CD8-positive, alpha-beta memory T cell (primary cell): ENCODE measurements at regions not wholly inside any gene's neighbourhood (a gene's known extent, or its start where the extent isn't known, plus 50 kb on each side); places are given as distances from the start of the nearest gene placed in this dataset.

Experiments used
- CTCF ChIA-PET: fragments of 350-600 bp; sonication (Branson Sonifier 250); formaldehyde crosslinking; loops from one replicate; lab custom pipeline; 2021; ENCODE audit warnings: antibody characterized with exemption; lab: Charles Lee
- POLR2A ChIA-PET: fragments of 350-600 bp; sonication (Branson Sonifier 250); formaldehyde crosslinking; loops from one replicate; lab custom pipeline; 2021; ENCODE audit warnings: antibody characterized with exemption; lab: Charles Lee
- DNase-seq, 5 donors: peaks; one replicate each; pipeline versions ENCODE4 v3.0.0 to v3.0.0-alpha.2; 2020 to 2022; ENCODE audit warnings: mixed read lengths in 1 of 5
- H3K27ac ChIP-seq: one replicate; pipeline ENCODE4 v1.7.0; 2013; ENCODE audit warnings: low read depth, mild to moderate bottlenecking, low read length, moderate library complexity
- H3K27me3 ChIP-seq: 2 replicates; pipeline ENCODE4 v1.7.0; 2013; ENCODE audit warnings: low read length, mild to moderate bottlenecking; ENCODE audit not compliant: insufficient read depth, poor library complexity, severe bottlenecking
- H3K36me3 ChIP-seq: 2 replicates; pipeline ENCODE4 v1.7.0; 2013; ENCODE audit warnings: mild to moderate bottlenecking, low read length, moderate library complexity; ENCODE audit not compliant: insufficient read depth
- H3K4me1 ChIP-seq: 2 replicates; pipeline ENCODE4 v1.7.0; 2013; ENCODE audit warnings: mild to moderate bottlenecking, low read length, moderate library complexity; ENCODE audit not compliant: insufficient read depth
- H3K4me3 ChIP-seq: 2 replicates; pipeline ENCODE4 v1.7.0; 2013; ENCODE audit warnings: mild to moderate bottlenecking, low read length
- H3K9me3 ChIP-seq: 2 replicates; pipeline ENCODE4 v1.7.0; 2013; ENCODE audit warnings: mild to moderate bottlenecking, low read length
- H3K27ac Mint-ChIP-seq, 8 donors: one replicate each; pipeline ENCODE4 v1.8.0; 2020 to 2021; ENCODE audit warnings: mixed read lengths in 8 of 8, mild to moderate bottlenecking in 6 of 8, inconsistent platforms in 3 of 8, moderate library complexity in 3 of 8
- H3K27me3 Mint-ChIP-seq, 2 donors: one replicate each; pipeline ENCODE4 v1.8.0; 2020 to 2021; ENCODE audit warnings: mixed read lengths in 2 of 2, mild to moderate bottlenecking in 1 of 2, moderate library complexity in 1 of 2
- H3K36me3 Mint-ChIP-seq, 3 donors: one replicate each; pipeline ENCODE4 v1.8.0; 2020 to 2021; ENCODE audit warnings: mixed read lengths in 3 of 3, inconsistent platforms in 1 of 3, mild to moderate bottlenecking in 1 of 3
- H3K4me1 Mint-ChIP-seq, 3 donors: one replicate each; pipeline ENCODE4 v1.8.0; 2020 to 2021; ENCODE audit warnings: mixed read lengths in 3 of 3, inconsistent platforms in 1 of 3, mild to moderate bottlenecking in 1 of 3
- H3K4me3 Mint-ChIP-seq, 7 donors: one replicate each; pipeline ENCODE4 v1.8.0; 2020 to 2021; ENCODE audit warnings: mixed read lengths in 7 of 7, mild to moderate bottlenecking in 6 of 7, moderate library complexity in 4 of 7, inconsistent platforms in 2 of 7
- H3K9me3 Mint-ChIP-seq, 5 donors: one replicate each; pipeline ENCODE4 v1.8.0; 2020 to 2022; ENCODE audit warnings: mixed read lengths in 5 of 5, mild to moderate bottlenecking in 3 of 5, moderate library complexity in 2 of 5, inconsistent platforms in 1 of 5

DNA sequence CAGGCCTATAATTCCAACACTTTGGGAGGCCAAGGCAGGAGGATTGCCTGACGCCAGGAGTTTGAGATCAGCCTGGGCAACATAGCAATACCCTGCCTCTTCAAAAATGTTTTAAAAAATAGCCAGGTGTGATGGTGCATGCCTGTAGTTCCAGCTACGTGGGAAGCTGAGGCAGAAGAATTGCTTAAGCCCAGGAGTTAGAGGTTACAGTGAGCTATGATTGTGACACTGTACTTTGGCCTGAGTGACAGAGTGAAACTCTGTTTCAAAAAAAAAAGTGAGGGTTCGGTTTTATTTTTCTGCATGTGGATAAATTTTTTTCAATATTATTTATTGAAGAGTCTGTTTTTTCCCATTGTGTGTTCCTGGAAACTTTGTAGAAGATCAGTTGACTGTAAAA lies 208.1 kb downstream of the SLC4A3 start:
- H3K27ac ChIP-seq, result no peak overlapping the region
- no peaks in the 10 kb centered on the region for H3K9me3 ChIP-seq
- H3K4me1 ChIP-seq, result no peaks in the 10 kb centered on the region
- DNase-seq, result no peak
- H3K9me3 Mint-ChIP-seq, result peaks cover 0 to 7% (median 0%) of the 10 kb centered on the region in 5 donors
- ChIA-PET POLR2A (no interaction called here), CTCF (no interaction called here)
- H3K36me3 Mint-ChIP-seq, result no peaks in the 10 kb centered on the region
- no peaks in the 10 kb centered on the region for H3K27me3 ChIP-seq
- no peak overlapping the region for H3K27ac Mint-ChIP-seq
- no peaks in the 10 kb centered on the region for H3K36me3 ChIP-seq
- H3K27me3 Mint-ChIP-seq, result peaks cover 5 to 7% of the 10 kb centered on the region in 2 donors
- H3K4me3 ChIP-seq, result no peak overlapping the region
- no peak overlapping the region for H3K4me3 Mint-ChIP-seq
- H3K4me1 Mint-ChIP-seq, result no peaks in the 10 kb centered on the region

DNA sequence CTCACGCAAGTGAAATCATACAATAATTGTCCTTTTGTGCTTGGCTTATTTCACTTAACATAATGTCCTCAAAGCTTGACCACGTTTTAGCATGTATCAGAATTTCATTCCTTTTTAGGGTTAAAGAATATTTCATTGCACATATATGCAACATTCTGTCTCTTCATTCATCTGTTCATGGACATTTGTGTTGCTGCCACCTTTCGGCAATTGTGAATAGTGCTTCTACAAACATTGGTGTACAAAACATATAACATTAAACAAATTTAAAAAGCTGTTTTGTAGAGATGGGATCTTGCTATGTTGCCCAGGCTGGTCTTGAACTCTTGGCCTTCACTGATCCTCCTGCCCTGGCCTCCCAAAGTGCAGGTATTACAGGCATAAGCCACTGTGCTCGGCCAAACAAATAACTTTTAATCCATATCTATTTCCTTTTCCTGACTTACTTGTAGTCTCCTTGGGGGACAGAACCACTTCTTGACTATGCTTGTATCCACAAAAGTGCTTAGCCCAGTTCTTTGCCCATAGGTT lies 209.3 kb downstream of the SLC4A3 start:
- Mint-ChIP-seq H3K27me3 (peaks cover 5% of the 10 kb centered on the region in 2 donors), H3K36me3 (no peaks in the 10 kb centered on the region), H3K4me1 (no peaks in the 10 kb centered on the region), H3K27ac (no peak overlapping the region), H3K4me3 (no peak overlapping the region), H3K9me3 (peaks cover 0 to 6% (median 0%) of the 10 kb centered on the region in 5 donors)
- H3K9me3 ChIP-seq, result no peaks in the 10 kb centered on the region
- H3K27ac ChIP-seq, result no peak overlapping the region
- no peak for DNase-seq
- ChIA-PET POLR2A (no interaction called here), CTCF (no interaction called here)
- H3K4me3 ChIP-seq, result no peak overlapping the region
- H3K27me3 ChIP-seq, result no peaks in the 10 kb centered on the region
- no peaks in the 10 kb centered on the region for H3K36me3 ChIP-seq
- no peaks in the 10 kb centered on the region for H3K4me1 ChIP-seq

DNA sequence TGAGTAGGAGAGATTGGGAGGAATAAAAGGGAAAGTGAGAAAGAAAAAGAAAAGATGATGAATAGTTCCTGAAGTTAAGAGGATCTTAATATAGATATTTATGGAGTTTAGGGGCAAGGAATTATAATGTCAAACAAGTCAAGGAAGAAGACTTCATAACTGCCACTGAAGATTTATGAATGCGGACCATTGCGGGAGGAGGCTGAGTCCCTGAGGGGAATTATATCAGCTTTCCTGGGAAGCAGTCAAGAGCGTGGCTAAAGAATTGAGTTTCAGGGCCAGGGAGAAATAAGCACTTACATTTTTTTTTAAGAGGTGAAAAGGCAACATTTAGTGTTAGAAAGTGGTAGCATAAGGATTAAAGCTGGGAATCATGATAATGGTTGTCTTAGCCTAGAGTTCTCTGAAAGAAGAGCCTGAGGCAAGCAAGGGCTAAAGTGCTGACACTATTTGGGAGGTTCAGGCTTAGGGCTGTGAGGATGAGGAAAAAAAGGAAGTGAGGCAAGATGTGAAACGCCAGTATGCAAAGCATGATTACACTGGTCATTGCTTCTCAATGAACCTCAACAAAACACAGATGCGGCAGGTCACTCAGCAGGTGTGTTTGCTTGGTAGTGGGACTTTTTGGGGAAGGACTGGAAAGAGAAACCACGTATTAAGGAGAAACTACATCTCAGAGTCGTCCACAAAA lies 217.1 kb downstream of the SLC4A3 start:
- ChIA-PET CTCF (no interaction called here), POLR2A (no interaction called here)
- Mint-ChIP-seq H3K27ac (no peak overlapping the region), H3K9me3 (no peaks in the 10 kb centered on the region), H3K4me1 (no peaks in the 10 kb centered on the region), H3K36me3 (no peaks in the 10 kb centered on the region), H3K4me3 (no peak overlapping the region), H3K27me3 (peaks cover 3% of the 10 kb centered on the region in 2 donors)
- Histone ChIP-seq H3K9me3 (no peaks in the 10 kb centered on the region), H3K4me3 (no peak overlapping the region), H3K4me1 (no peaks in the 10 kb centered on the region), H3K27me3 (no peaks in the 10 kb centered on the region), H3K36me3 (no peaks in the 10 kb centered on the region), H3K27ac (no peak overlapping the region)
- no peak for DNase-seq

DNA sequence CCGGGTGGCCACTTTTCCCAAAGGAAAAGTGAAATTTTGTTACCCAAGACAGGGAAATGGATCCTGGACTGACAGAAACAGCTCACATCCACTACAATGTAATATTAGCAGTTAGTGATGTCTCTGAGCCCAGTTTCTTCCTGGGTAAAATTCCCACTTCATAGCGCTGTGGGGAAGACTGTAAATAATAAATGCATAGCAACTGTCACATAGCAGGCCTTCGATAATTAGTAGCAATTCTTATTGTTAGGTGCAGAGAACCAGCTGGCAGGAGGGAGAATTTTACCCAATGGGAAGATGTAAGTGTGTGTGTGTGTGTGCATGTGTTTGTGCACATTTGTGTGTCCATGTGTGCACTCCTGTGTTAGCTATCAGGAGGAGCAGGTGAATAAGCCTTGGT lies 221.5 kb downstream of the SLC4A3 start:
- no peaks in the 10 kb centered on the region for H3K4me1 ChIP-seq
- Mint-ChIP-seq H3K4me3 (no peak overlapping the region), H3K9me3 (peaks cover 0 to 2% (median 0%) of the 10 kb centered on the region in 5 donors), H3K27ac (no peak overlapping the region), H3K36me3 (no peaks in the 10 kb centered on the region), H3K4me1 (no peaks in the 10 kb centered on the region), H3K27me3 (peaks cover 6 to 7% of the 10 kb centered on the region in 2 donors)
- POLR2A ChIA-PET, result no interaction called here
- CTCF ChIA-PET, result no interaction called here
- no peak overlapping the region for H3K4me3 ChIP-seq
- H3K9me3 ChIP-seq, result no peaks in the 10 kb centered on the region
- H3K36me3 ChIP-seq, result no peaks in the 10 kb centered on the region
- H3K27ac ChIP-seq, result no peak overlapping the region
- DNase-seq, result no peak
- H3K27me3 ChIP-seq, result no peaks in the 10 kb centered on the region

DNA sequence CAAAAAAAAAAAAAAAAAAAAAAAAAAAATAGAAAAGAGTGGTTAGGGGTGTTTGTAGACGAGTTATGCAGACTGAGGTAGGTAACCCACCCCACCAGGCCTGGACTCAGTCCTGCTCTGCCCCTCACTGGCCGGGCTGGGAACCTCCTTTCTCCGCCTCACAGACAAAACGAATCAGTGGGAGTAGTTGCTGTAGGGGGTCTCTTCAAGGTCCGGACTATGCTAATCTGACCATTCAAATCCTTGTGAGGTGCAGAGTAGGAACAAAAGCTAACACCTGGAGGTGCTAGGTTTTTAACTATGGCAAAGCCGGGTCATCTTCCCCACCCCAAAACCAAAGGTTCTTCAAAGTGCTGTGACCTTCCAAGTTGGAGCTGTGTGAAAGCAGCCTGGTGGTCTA lies 223.7 kb downstream of the SLC4A3 start:
- Mint-ChIP-seq H3K4me3 (no peak overlapping the region), H3K36me3 (no peaks in the 10 kb centered on the region), H3K4me1 (no peaks in the 10 kb centered on the region), H3K27me3 (peaks cover 6 to 7% of the 10 kb centered on the region in 2 donors), H3K27ac (no peak overlapping the region), H3K9me3 (peaks cover 0 to 4% (median 1%) of the 10 kb centered on the region in 5 donors)
- no peak overlapping the region for H3K4me3 ChIP-seq
- ChIA-PET CTCF (no interaction called here), POLR2A (no interaction called here)
- H3K27ac ChIP-seq, result no peak overlapping the region
- DNase-seq, result no peak
- H3K9me3 ChIP-seq, result no peaks in the 10 kb centered on the region
- no peaks in the 10 kb centered on the region for H3K4me1 ChIP-seq
- H3K27me3 ChIP-seq, result no peaks in the 10 kb centered on the region
- no peaks in the 10 kb centered on the region for H3K36me3 ChIP-seq

DNA sequence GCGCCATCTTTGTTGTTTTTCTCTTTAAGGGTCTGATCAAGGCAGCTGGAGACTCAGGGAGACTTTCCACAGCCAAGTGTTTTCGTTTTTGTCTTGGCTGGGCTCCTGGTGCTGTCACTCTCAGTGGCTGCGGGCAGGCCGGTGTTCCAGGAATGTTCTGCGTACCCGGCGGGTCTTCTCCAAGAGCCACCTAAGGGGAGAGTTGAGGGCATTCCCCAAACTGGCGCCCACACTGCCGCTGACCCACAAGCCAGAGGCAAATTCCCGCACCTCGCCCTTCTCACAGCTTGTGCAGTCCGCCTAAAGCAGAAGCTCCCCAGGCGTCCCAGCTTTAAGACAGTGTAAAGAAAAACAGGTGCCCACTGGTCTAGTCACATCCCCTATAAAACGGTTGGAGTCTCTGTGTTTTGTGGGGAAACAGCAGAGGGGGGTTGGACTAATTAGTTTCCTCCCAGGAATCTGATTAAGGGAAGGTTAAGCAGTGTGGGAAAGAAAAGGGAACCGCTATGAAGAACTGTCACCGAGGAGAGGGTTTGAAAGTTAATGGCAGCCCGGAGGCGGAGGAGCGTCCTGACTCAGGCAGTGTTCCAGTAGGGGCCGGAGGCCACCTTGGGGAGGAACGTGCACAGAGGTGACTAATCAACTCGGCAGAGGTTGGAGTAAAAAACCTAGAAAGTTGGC lies 224.5 kb downstream of the SLC4A3 start:
- ChIA-PET CTCF (no interaction called here), POLR2A (no interaction called here)
- DNase-seq, result no peak
- Mint-ChIP-seq H3K4me3 (no peak overlapping the region), H3K4me1 (no peaks in the 10 kb centered on the region), H3K36me3 (no peaks in the 10 kb centered on the region), H3K27ac (peak overlapping the region in 1 of 8 donors; percentile 63), H3K9me3 (peaks cover 0 to 7% (median 2%) of the 10 kb centered on the region in 5 donors), H3K27me3 (peaks cover 4 to 7% of the 10 kb centered on the region in 2 donors)
- H3K9me3 ChIP-seq, result no peaks in the 10 kb centered on the region
- no peak overlapping the region for H3K27ac ChIP-seq
- no peaks in the 10 kb centered on the region for H3K36me3 ChIP-seq
- H3K4me3 ChIP-seq, result no peak overlapping the region
- no peaks in the 10 kb centered on the region for H3K4me1 ChIP-seq
- H3K27me3 ChIP-seq, result no peaks in the 10 kb centered on the region

DNA sequence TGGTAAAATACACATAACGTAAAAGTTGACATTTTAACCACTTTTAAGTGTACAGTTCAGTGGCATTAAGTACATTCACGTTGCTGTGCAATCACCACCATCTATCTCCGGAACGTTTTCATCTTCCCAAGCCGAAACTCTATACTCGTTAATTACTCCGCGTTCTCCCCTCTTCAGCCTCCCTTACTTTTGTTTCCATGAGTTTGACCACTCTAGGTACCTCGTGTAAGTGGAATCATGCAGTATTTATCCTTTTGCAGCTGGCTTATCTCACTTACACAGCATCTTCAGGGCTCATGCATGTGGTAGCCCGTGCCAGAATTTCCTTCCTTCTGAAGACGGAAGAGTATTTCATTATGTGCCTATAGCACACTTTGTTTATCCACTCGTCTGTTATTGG lies 225.2 kb downstream of the SLC4A3 start:
- H3K9me3 Mint-ChIP-seq, result peaks cover 0 to 8% (median 2%) of the 10 kb centered on the region in 5 donors
- no peaks in the 10 kb centered on the region for H3K36me3 Mint-ChIP-seq
- no peak overlapping the region for H3K4me3 ChIP-seq
- H3K27ac Mint-ChIP-seq, result no peak overlapping the region
- DNase-seq, result no peak
- no peaks in the 10 kb centered on the region for H3K9me3 ChIP-seq
- H3K27ac ChIP-seq, result no peak overlapping the region
- H3K4me1 ChIP-seq, result no peaks in the 10 kb centered on the region
- H3K36me3 ChIP-seq, result no peaks in the 10 kb centered on the region
- peaks cover 4 to 7% of the 10 kb centered on the region in 2 donors for H3K27me3 Mint-ChIP-seq
- ChIA-PET CTCF (no interaction called here), POLR2A (no interaction called here)
- H3K4me3 Mint-ChIP-seq, result no peak overlapping the region
- H3K27me3 ChIP-seq, result no peaks in the 10 kb centered on the region
- no peaks in the 10 kb centered on the region for H3K4me1 Mint-ChIP-seq

DNA sequence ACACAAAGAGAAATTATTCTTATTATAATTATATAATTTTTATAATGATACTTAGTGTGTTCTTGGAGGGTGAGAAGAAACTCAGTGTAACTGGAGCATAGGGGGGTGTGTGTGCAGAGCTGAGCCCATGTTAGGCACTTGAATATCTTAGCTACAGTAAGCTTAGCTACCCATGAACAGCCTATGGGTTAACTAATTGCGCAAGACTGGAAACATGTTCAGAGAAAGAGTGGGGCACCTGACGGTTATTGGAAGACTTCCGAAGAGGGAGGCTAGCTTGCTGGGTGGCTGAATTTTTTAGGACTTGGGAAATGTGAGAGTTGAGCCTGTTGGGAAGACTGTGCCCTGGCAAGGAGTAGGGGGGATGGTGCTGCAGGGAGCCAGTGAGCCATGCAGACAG lies 229.2 kb downstream of the SLC4A3 start:
- Mint-ChIP-seq H3K27ac (no peak overlapping the region), H3K4me1 (no peaks in the 10 kb centered on the region), H3K9me3 (peaks cover 0 to 8% (median 0%) of the 10 kb centered on the region in 5 donors), H3K36me3 (no peaks in the 10 kb centered on the region), H3K4me3 (no peak overlapping the region), H3K27me3 (peaks cover 0 to 4% of the 10 kb centered on the region in 2 donors)
- ChIA-PET POLR2A (no interaction called here), CTCF (no interaction called here)
- no peak overlapping the region for H3K4me3 ChIP-seq
- H3K36me3 ChIP-seq, result no peaks in the 10 kb centered on the region
- no peaks in the 10 kb centered on the region for H3K27me3 ChIP-seq
- no peak for DNase-seq
- H3K27ac ChIP-seq, result no peak overlapping the region
- no peaks in the 10 kb centered on the region for H3K9me3 ChIP-seq
- no peaks in the 10 kb centered on the region for H3K4me1 ChIP-seq
